HFFc6 (cell line): ENCODE measurements at regions not wholly inside any gene's neighbourhood (a gene's known extent, or its start where the extent isn't known, plus 50 kb on each side); places are given as distances from the start of the nearest gene placed in this dataset.

Source experiments
- DNase-seq: peaks from one replicate; pipeline ENCODE4 v3.0.0-alpha.2; 2018
- H3K27ac Mint-ChIP-seq: 2 replicates; pipeline ENCODE4 v1.8.0; 2020; ENCODE audit warnings: mild to moderate bottlenecking, mixed read lengths
- H3K27me3 Mint-ChIP-seq: 2 replicates; pipeline ENCODE4 v1.8.0; 2021; ENCODE audit warnings: mild to moderate bottlenecking, moderate library complexity, mixed read lengths; ENCODE audit not compliant: insufficient read depth
- H3K36me3 Mint-ChIP-seq: 2 replicates; pipeline ENCODE4 v1.8.0; 2021; ENCODE audit warnings: low read depth, mixed read lengths
- H3K4me1 Mint-ChIP-seq: 2 replicates; pipeline ENCODE4 v1.8.0; 2020; ENCODE audit warnings: low read depth, mixed read lengths
- H3K4me3 Mint-ChIP-seq: 2 replicates; pipeline ENCODE4 v1.8.0; 2020; ENCODE audit warnings: mild to moderate bottlenecking, moderate library complexity, mixed read lengths
- H3K9me3 Mint-ChIP-seq: 2 replicates; pipeline ENCODE4 v1.8.0; 2020; ENCODE audit warnings: mild to moderate bottlenecking, mixed read lengths
- TF ChIP-seq, protein P1 (sequence below): fragments of 200-600 bp; sonication (generic); IDR thresholded peaks from 2 replicates; pipeline ENCODE4 v1.5.0; 2021; ENCODE audit warnings: antibody characterized with exemption, mild to moderate bottlenecking

DNA sequence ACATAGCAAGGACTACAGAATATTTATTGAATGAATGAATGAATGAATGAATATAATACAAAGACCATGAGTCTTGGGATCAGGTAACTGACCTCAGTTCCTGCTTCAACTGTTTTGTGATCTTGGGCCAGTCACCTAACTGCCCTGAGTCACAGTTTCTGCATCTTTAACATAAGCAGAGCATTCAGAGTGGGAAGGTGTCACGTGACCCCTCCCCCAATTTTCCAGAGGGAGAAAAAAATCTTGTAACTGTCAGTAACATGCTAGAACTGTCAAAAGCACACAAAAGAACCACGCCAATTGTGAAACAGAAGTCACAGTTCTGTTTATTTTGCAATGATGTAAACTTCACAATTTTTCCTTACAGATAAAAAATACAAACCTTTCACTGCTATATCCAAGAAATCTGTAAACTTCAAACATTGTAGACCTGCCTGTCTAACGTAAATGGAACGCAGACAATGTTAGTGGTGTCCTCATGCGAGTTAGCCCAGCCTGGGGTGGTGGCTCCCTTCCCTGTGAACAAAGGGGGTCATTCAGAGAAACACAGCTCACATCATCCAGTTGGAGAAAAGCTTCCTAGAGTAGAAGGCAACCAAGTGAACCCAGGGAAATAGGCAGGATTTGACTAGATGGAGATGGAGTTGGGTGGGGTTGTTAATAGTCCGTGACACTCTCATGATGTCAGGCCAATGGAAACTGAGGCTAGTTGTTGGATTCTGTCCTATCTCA lies 211.8 kb upstream of the ZC3H12A start:
- Mint-ChIP-seq H3K27me3 (no peaks in the 10 kb centered on the region), H3K36me3 (no peaks in the 10 kb centered on the region), H3K9me3 (peaks cover 22% of the 10 kb centered on the region), H3K4me3 (no peak overlapping the region), H3K4me1 (no peaks in the 10 kb centered on the region), H3K27ac (no peak overlapping the region)
- TF ChIP-seq, protein P1, sequence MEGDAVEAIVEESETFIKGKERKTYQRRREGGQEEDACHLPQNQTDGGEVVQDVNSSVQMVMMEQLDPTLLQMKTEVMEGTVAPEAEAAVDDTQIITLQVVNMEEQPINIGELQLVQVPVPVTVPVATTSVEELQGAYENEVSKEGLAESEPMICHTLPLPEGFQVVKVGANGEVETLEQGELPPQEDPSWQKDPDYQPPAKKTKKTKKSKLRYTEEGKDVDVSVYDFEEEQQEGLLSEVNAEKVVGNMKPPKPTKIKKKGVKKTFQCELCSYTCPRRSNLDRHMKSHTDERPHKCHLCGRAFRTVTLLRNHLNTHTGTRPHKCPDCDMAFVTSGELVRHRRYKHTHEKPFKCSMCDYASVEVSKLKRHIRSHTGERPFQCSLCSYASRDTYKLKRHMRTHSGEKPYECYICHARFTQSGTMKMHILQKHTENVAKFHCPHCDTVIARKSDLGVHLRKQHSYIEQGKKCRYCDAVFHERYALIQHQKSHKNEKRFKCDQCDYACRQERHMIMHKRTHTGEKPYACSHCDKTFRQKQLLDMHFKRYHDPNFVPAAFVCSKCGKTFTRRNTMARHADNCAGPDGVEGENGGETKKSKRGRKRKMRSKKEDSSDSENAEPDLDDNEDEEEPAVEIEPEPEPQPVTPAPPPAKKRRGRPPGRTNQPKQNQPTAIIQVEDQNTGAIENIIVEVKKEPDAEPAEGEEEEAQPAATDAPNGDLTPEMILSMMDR: no peak
- no peak for DNase-seq

GRCh38 chr1:37265156-37265555 lies 209.2 kb upstream of the ZC3H12A start:
- H3K36me3 Mint-ChIP-seq: no peaks in the 10 kb centered on the region
- TF ChIP-seq, protein P1: no peak
- peaks cover 20% of the 10 kb centered on the region for H3K9me3 Mint-ChIP-seq
- H3K4me3 Mint-ChIP-seq: no peak overlapping the region
- DNase-seq: no peak
- no peak overlapping the region for H3K27ac Mint-ChIP-seq
- no peaks in the 10 kb centered on the region for H3K4me1 Mint-ChIP-seq
- no peaks in the 10 kb centered on the region for H3K27me3 Mint-ChIP-seq

DNA sequence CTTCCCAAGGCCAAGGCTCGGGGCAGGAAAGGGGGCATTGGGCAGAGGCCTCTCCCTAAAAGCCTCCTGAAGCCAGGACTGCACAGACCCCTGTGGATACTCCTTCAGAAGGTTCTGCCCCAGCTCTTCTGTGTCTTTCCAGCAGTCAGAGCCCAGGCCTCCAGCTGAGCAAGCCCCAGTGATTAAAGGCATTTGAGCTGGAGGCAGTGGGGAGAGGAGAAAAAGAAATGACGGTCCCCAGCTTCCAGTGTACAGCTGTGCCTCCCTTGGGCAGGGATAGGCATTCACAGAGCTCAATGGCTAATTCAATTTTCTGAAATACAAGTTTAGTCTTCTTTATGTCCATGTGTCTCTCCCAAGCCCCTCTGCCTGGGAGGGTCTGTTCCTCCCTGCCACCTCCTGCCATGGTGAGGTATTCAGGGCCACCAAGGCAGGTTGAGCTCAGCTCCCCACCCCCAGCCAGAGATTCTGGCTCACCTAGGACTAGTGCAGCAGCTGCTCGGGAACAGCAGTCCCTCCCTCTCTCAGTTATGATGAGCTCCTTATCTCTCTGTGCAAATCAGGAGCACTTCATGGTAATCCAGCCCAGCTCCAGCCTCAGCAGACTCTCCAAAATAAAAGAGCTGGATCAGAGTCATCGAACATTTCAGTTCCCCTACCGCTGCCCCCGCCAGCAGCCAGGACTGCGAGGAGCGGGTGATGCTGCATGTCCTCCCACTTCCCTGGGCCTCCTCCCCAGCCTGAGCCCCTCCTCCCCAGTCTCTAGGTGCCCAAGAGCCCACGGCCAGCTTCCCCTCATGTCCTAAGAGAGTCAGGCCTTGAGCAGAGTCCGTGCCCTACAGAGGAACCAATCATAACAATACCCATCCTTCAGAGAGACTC lies 208.4 kb upstream of the ZC3H12A start:
- TF ChIP-seq, protein P1: no peak
- Mint-ChIP-seq H3K27me3 (peaks cover 2% of the 10 kb centered on the region; the same call in 1 of the 2 replicates), H3K9me3 (peaks cover 23% of the 10 kb centered on the region), H3K4me1 (no peaks in the 10 kb centered on the region), H3K27ac (no peak overlapping the region), H3K4me3 (no peak overlapping the region), H3K36me3 (no peaks in the 10 kb centered on the region)
- DNase-seq: no peak

GRCh38 chr1:37267111-37267835 lies 207.1 kb upstream of the ZC3H12A start:
- no peak for DNase-seq

GRCh38 chr1:37270639-37271038 lies 203.7 kb upstream of the ZC3H12A start:
- H3K4me3 Mint-ChIP-seq: no peak overlapping the region
- TF ChIP-seq, protein P1: no peak
- H3K36me3 Mint-ChIP-seq: no peaks in the 10 kb centered on the region
- H3K27ac Mint-ChIP-seq: no peak overlapping the region
- H3K9me3 Mint-ChIP-seq: peaks cover 40% of the 10 kb centered on the region
- peaks cover 2% of the 10 kb centered on the region; the same call in 1 of the 2 replicates for H3K27me3 Mint-ChIP-seq
- no peak for DNase-seq
- H3K4me1 Mint-ChIP-seq: no peaks in the 10 kb centered on the region

More at GRCh38 chr1:37267111-37267835, 207.1 kb upstream of the ZC3H12A start:
- H3K27ac Mint-ChIP-seq: no peak overlapping the region
- TF ChIP-seq, protein P1: no peak
- H3K4me1 Mint-ChIP-seq: no peaks in the 10 kb centered on the region
- H3K9me3 Mint-ChIP-seq: peaks cover 33% of the 10 kb centered on the region
- peaks cover 2% of the 10 kb centered on the region; the same call in 1 of the 2 replicates for H3K27me3 Mint-ChIP-seq
- no peak overlapping the region for H3K4me3 Mint-ChIP-seq
- no peaks in the 10 kb centered on the region for H3K36me3 Mint-ChIP-seq
